NCI-H1930 (cell line): ENCODE measurements at regions not wholly inside any gene's neighbourhood (a gene's known extent, or its start where the extent isn't known, plus 50 kb on each side); places are given as distances from the start of the nearest gene placed in this dataset.
"Not testable (repeated sequence)": the region's sequence is repeated elsewhere in the genome, so short reads cannot be mapped to it uniquely, and the experiment has no call there.

Experiments
- DNase-seq, 2 experiments: peaks; one replicate each; lab custom pipeline; 2025; lab: John Stamatoyannopoulos, UW

- DNase-seq, result no peak
Measured at GRCh38 chr3:170651260-170651845, 65.5 kb upstream of the SLC7A14 start.

DNA sequence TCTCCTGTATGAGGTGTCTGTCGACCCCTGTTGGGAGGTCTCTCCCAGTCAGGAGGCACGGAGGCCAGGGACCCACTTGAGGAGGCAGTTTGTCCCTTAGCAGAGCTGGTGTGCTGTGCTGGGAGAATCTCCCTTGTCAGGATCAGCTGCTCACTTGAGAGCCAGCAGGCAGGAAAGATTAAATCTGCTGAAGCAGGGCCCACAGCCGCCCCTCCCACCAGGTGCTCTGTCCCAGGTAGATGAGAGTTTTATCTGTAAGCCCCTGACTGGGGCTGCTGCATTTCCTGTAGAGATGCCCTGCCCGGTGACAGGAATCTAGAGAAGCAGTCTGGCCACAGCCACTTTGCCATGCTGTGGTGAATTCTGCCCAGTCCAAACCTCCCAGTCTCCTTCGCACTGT, 64.7 kb upstream of the SLC7A14 start:
- DNase-seq, result not testable (repeated sequence)

GRCh38 chr3:170644711-170645110, 58.8 kb upstream of the SLC7A14 start:
- no peak for DNase-seq

DNA sequence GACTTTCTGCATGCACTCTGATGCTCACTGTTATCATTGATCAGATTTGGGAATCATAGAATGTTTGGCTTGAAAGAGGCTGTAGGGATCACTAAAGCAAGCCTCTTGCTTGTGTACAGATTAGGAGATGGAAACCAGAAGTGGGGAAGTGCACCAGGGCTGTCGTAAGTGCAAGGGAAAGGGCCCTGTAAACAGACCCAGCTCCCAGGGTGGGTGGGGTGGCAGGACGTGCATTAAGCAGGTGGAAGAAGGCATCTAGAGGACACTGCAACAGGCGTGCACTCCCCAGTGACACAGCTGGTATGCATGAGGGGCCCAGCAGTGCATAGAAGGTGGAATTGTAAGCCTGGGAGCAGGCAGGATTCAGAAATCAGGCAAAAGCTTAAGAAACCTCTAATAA, 58.0 kb upstream of the SLC7A14 start:
- no peak for DNase-seq

DNA sequence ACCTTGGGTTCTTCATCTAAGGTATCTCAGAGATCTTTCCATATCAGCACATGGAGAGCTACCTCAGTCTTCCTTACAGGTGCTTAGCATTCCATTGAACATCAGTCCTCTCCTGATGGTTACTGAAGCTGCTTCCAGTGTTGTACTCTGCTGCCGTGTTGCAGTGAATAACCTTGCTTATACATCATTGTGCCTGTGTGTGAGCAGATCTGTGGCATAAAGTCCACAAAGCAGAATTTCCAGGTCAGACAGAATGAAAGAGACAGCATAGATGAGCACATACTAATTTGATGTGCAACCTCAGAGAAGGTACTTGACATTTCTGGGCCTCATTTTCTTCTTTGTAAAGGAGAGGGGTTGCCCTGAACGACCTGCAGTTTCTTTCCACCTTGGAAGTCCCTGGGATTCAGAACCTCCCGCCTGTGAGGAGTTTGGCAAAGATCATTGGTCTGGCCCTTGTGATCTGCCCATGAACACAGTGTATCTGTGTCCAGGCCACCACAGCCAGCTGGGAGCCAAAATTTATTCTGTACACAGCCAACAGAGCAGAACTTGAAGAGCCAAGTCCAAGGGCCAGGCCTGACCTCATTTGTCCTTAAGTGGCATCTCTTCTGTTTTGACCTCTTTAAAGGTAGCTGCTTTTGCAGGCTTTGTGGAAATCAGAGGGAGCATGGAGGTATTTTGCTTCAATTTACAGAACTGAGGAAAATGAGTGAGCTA, 57.2 kb upstream of the SLC7A14 start:
- no peak for DNase-seq

DNA sequence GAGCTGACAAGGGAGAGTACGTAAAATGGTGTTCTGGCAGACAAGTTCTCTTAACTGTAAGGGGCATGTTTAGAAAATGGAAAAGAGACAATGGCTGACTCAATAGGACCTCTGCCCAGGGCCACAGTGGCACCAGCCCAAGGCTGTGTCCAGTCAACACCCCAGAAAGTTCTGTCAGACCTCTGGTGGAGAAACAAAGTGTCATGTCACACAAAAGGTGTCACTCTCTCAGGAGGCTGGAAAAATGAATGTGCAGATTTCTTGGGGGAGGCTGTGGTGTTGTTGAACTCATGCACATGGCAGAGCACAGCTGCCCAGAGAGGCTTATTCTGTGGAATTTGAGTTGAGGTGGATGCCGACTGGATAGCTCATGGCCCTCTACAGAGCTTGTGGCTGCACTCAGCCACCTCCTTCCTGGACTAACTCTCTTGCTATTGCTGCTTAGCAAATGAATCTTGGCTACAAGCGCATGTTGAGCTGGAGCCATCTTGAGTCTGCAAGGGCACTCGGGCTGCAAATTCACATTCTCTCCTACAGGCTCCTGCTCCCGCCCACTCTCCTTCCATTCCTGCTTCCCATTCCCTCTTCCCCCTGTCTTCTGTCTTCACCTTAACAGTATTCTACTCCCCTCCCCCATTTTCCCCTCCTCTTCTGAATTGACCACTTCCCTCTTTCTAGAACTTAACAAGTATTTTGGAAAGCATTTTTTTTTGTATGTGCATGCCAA, 55.8 kb upstream of the SLC7A14 start:
- no peak for DNase-seq

DNA sequence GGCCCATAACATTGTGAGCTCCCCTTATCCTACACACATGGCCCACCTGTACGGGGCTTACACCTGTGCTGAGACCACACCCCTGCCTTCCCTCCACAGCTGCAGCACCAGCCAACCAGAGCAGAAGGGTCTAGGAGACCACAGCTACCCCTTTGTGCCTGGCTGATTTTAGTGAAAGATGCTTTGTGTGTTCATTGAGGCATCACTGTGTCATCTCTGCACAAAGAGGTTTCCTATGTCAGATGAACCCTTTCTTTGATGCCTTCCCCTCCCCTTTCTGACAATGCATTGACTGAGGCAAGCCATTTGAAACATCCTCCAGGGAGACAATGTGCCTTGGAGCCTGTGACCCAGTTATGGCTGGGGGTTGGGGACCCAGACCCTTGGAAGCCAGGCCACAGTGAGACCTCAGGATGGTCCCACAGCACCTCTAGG, 54.9 kb upstream of the SLC7A14 start:
- no peak for DNase-seq

DNA sequence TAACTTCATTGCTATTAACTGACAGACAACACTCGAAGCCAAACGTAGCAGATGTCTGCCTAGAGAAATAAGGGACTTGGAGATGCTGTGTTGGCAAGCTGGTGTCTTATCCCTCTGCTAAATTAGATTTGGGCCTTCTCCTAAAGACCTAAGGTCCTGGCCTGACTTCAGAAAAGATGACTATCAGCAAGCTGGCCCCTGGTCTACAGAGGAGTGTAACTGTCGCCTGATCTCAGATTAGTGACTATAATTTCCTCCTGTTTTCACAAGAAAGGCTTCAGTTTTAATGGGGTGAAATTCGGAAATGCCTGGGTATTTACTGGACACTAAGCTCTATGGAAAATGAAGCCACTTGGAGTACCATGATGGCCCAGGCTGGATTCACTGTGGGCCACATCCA, 53.1 kb upstream of the SLC7A14 start:
- no peak for DNase-seq

- no peak for DNase-seq
Measured at GRCh38 chr3:170637306-170637705, 51.4 kb upstream of the SLC7A14 start.

DNA sequence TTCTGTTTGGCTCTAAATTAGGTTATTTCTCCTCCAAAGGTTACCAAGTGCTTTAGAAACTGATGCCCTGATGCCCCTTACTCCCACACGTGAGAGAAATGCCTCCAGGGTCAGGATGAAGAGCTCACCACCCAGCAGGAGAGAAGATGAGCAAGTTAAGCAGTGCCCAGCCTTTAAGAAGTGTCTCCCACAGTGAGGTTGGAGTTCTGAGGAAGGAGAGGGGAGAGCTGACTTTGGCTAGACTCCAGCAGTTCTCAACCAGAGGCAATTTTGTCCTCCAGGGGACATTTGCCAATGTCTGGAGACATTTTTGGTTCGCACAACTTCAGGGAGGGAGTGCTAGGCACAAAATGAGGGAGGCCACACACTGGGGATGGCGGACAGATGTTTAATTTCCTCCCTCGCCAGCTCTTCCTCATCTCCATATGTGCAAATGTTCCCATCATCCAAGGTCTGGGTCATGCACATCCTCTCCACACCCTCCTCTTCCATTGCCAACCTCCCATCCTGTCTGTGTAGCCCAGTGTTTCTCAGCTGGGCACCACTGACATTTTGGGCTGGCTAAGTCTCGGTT, 50.6 kb upstream of the SLC7A14 start:
- DNase-seq, result no peak
